ENCODE measurements at regions not wholly inside any gene's neighbourhood (a gene's known extent, or its start where the extent isn't known, plus 50 kb on each side); places are given as distances from the start of the nearest gene placed in this dataset.

GRCh38 chr16:54655121-54655590 is 275.5 kb upstream of the IRX5 start:
- DNase-seq (ENCODE audit: low read depth), result peak; percentile 22
- H3K4me3 ChIP-seq (ENCODE audit: low read length), result peak overlapping the region; percentile 23
- no peak for TF ChIP-seq CTCF (conservative IDR thresholded peaks at IDR 0.05; ENCODE audit: low read length)

- DNase-seq (ENCODE audit: low read depth), result no peak
- TF ChIP-seq CTCF (conservative IDR thresholded peaks at IDR 0.05; ENCODE audit: low read length), result no peak
- no peak overlapping the region for H3K4me3 ChIP-seq (ENCODE audit: low read length)
Observed at GRCh38 chr16:54654429-54654828, 276.2 kb upstream of the IRX5 start.

GRCh38 chr16:54652201-54652770 is 278.4 kb upstream of the IRX5 start:
- no peak for DNase-seq (ENCODE audit: low read depth)
- no peak overlapping the region for H3K4me3 ChIP-seq (ENCODE audit: low read length)
- no peak for TF ChIP-seq CTCF (conservative IDR thresholded peaks at IDR 0.05; ENCODE audit: low read length)

- TF ChIP-seq CTCF (conservative IDR thresholded peaks at IDR 0.05; ENCODE audit: low read length), result no peak
- H3K4me3 ChIP-seq (ENCODE audit: low read length), result no peak overlapping the region
- DNase-seq (ENCODE audit: low read depth), result no peak
Observed at GRCh38 chr16:54651440-54652195, 279.0 kb upstream of the IRX5 start.

- no peak overlapping the region for H3K4me3 ChIP-seq (ENCODE audit: low read length)
- TF ChIP-seq CTCF (conservative IDR thresholded peaks at IDR 0.05; ENCODE audit: low read length), result no peak
- no peak for DNase-seq (ENCODE audit: low read depth)
Observed at GRCh38 chr16:54649876-54650275, 280.8 kb upstream of the IRX5 start.

GRCh38 chr16:54648575-54648974 is 282.1 kb upstream of the IRX5 start:
- no peak overlapping the region for H3K4me3 ChIP-seq (ENCODE audit: low read length)
- no peak for DNase-seq (ENCODE audit: low read depth)
- no peak for TF ChIP-seq CTCF (conservative IDR thresholded peaks at IDR 0.05; ENCODE audit: low read length)

GRCh38 chr16:54647725-54648221 is 282.9 kb upstream of the IRX5 start:
- peak; percentile 90 for DNase-seq (ENCODE audit: low read depth)
- no peak overlapping the region for H3K4me3 ChIP-seq (ENCODE audit: low read length)
- no peak for TF ChIP-seq CTCF (conservative IDR thresholded peaks at IDR 0.05; ENCODE audit: low read length)
